Loucy (cell line): ENCODE measurements at regions not wholly inside any gene's neighbourhood (a gene's known extent, or its start where the extent isn't known, plus 50 kb on each side); places are given as distances from the start of the nearest gene placed in this dataset.

ENCODE experiments used
- H2AFZ ChIP-seq: fragments of 200-600 bp; sonication (generic); 2 replicates; pipeline ENCODE4 v1.6.0; 2016; ENCODE audit warnings: antibody characterized with exemption, mild to moderate bottlenecking, low read length, moderate library complexity
- H3F3A ChIP-seq: fragments of 200-600 bp; 2 replicates; pipeline ENCODE4 v1.6.0; 2016; ENCODE audit warnings: antibody characterized with exemption, low read depth, mild to moderate bottlenecking
- H3K27me3 ChIP-seq: fragments of 200-600 bp; sonication (generic); 2 replicates; pipeline ENCODE4 v1.6.1; 2014; ENCODE audit warnings: low read length, mild to moderate bottlenecking; ENCODE audit not compliant: insufficient read depth, poor library complexity, severe bottlenecking
- H3K36me3 ChIP-seq: fragments of 200-600 bp; sonication (generic); 2 replicates; pipeline ENCODE4 v1.6.1; 2016; ENCODE audit warnings: low read length; ENCODE audit not compliant: insufficient read depth
- H3K4me1 ChIP-seq: fragments of 200-600 bp; sonication (generic); 2 replicates; pipeline ENCODE4 v1.5.1; 2014; ENCODE audit warnings: low read length, mild to moderate bottlenecking; ENCODE audit not compliant: insufficient read depth, poor library complexity, severe bottlenecking
- H3K4me2 ChIP-seq: fragments of 200-600 bp; sonication (generic); 2 replicates; pipeline ENCODE4 v1.6.0; 2014; ENCODE audit warnings: antibody characterized with exemption, low read length, low read depth, mild to moderate bottlenecking; ENCODE audit not compliant: poor library complexity, severe bottlenecking
- H3K4me3 ChIP-seq: fragments of 200-600 bp; sonication (generic); 2 replicates; pipeline ENCODE4 v1.5.1; 2014; ENCODE audit warnings: low read length, mild to moderate bottlenecking, mixed read lengths; ENCODE audit not compliant: poor library complexity, severe bottlenecking
- H3K79me2 ChIP-seq: fragments of 200-600 bp; sonication (generic); 2 replicates; pipeline ENCODE4 v1.6.1; 2014; ENCODE audit warnings: low read length; ENCODE audit not compliant: insufficient read depth
- H3K9ac ChIP-seq: fragments of 200-600 bp; sonication (generic); 2 replicates; pipeline ENCODE4 v1.6.0; 2014; ENCODE audit warnings: mild to moderate bottlenecking, low read depth, low read length, moderate library complexity; ENCODE audit not compliant: poor library complexity, severe bottlenecking
- H3K9me2 ChIP-seq: fragments of 200-600 bp; sonication (generic); replicated peaks from 2 replicates; pipeline ENCODE4 v1.6.1; 2016; ENCODE audit warnings: low read depth, low read length, mixed read lengths
- H3K9me3 ChIP-seq: fragments of 200-600 bp; sonication (generic); 2 replicates; pipeline ENCODE4 v1.6.1; 2014; ENCODE audit warnings: mild to moderate bottlenecking, antibody characterized with exemption, low read length, low read depth; ENCODE audit not compliant: insufficient read depth
- H4K20me1 ChIP-seq: fragments of 200-600 bp; sonication (generic); 2 replicates; pipeline ENCODE4 v1.6.0; 2014; ENCODE audit warnings: antibody characterized with exemption, low read length, mild to moderate bottlenecking; ENCODE audit not compliant: insufficient read depth, poor library complexity, severe bottlenecking
- CTCF ChIP-seq: fragments of 200-600 bp; sonication (generic); conservative IDR thresholded peaks from 2 replicates; pipeline ENCODE4 v1.5.1; 2014; ENCODE audit warnings: mild to moderate bottlenecking, antibody characterized with exemption, low read length
- EZH2phosphoT487 ChIP-seq: fragments of 200-600 bp; IDR thresholded peaks from 2 replicates; pipeline ENCODE4 v1.6.1; 2018; ENCODE audit warnings: antibody characterized with exemption, mild to moderate bottlenecking, moderate library complexity, borderline replicate concordance

DNA sequence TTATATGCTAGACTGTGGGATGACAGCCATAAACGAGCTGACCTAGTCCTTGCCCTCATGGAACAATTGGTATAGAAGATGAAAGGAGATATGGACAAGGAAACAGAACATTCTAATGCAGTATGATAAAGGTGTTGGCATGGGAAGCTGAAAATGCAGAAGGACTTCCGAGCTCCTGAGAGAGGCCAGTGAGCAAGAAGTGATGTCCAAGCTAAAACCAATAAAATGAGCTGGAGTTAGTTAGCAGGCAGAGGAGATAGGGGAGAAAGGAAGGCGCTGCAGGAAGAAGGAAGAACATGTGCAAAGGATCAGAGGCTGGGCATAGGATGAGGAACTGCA, 64.5 kb downstream of the BOD1L2 start:
- H3K4me2 ChIP-seq = no peak overlapping the region
- H3K4me3 ChIP-seq = no peak overlapping the region
- peaks cover 16% of the 10 kb centered on the region for H3K4me1 ChIP-seq

GRCh38 chr18:57211776-57212175, 64.9 kb downstream of the BOD1L2 start:
- H3K4me1 ChIP-seq = peaks cover 16% of the 10 kb centered on the region
- no peaks in the 10 kb centered on the region for H3K9me3 ChIP-seq
- H3K4me3 ChIP-seq = no peak overlapping the region
- H3K9me2 ChIP-seq = no peaks in the 10 kb centered on the region
- no peaks in the 10 kb centered on the region for H3F3A ChIP-seq
- no peak overlapping the region for H2AFZ ChIP-seq
- no peaks in the 10 kb centered on the region for H3K27me3 ChIP-seq
- no peak for TF ChIP-seq CTCF
- no peaks in the 10 kb centered on the region for H4K20me1 ChIP-seq
- H3K79me2 ChIP-seq = no peaks in the 10 kb centered on the region
- no peaks in the 10 kb centered on the region for H3K36me3 ChIP-seq
- H3K4me2 ChIP-seq = no peak overlapping the region
- H3K9ac ChIP-seq = no peak overlapping the region

More for the DNA sequence above, 64.5 kb downstream of the BOD1L2 start:
- no peaks in the 10 kb centered on the region for H3K79me2 ChIP-seq
- TF ChIP-seq CTCF = no peak
- TF ChIP-seq EZH2phosphoT487 = no peak
- H4K20me1 ChIP-seq = no peaks in the 10 kb centered on the region
- H3K9me3 ChIP-seq = no peaks in the 10 kb centered on the region
- no peak overlapping the region for H3K9ac ChIP-seq
- H2AFZ ChIP-seq = no peak overlapping the region
- no peaks in the 10 kb centered on the region for H3K36me3 ChIP-seq
- no peaks in the 10 kb centered on the region for H3K9me2 ChIP-seq
- no peaks in the 10 kb centered on the region for H3K27me3 ChIP-seq
- H3F3A ChIP-seq = no peaks in the 10 kb centered on the region

DNA sequence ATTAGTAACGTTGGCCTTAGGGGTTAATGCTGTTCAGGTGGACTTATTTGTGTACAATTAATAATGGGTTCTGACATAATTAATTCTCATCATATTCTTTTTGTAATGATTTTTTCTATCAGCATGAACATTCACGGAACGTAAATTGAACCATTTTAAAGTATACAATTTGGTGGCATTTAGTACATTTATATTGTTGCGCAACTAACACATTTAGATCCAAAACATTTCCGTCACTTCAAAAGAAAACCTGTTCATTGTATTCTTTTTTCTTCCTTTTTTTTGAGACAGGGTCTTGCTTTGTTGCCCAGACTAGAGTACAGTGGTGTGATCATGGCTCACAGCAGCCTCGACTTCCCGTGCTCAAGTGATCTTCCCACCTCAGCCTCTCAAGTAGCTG, 65.8 kb downstream of the BOD1L2 start:
- TF ChIP-seq EZH2phosphoT487 (no peak), CTCF (no peak)
- Histone ChIP-seq H4K20me1 (no peaks in the 10 kb centered on the region), H3K36me3 (no peaks in the 10 kb centered on the region), H3K79me2 (no peaks in the 10 kb centered on the region), H3K9me2 (no peaks in the 10 kb centered on the region), H3K4me1 (peaks cover 16% of the 10 kb centered on the region), H3K4me2 (no peak overlapping the region), H3K9ac (no peak overlapping the region), H2AFZ (no peak overlapping the region), H3K9me3 (no peaks in the 10 kb centered on the region), H3K4me3 (no peak overlapping the region), H3F3A (no peaks in the 10 kb centered on the region), H3K27me3 (no peaks in the 10 kb centered on the region)
